Jurkat, Clone E6-1 (cell line): ENCODE measurements at regions not wholly inside any gene's neighbourhood (a gene's known extent, or its start where the extent isn't known, plus 50 kb on each side); places are given as distances from the start of the nearest gene placed in this dataset.
"Not testable (repeated sequence)": the region's sequence is repeated elsewhere in the genome, so short reads cannot be mapped to it uniquely, and the experiment has no call there.

ENCODE experiments used
- DNase-seq: peaks from one replicate; pipeline ENCODE4 v3.0.0-alpha.2; 2011; ENCODE audit warnings: low read depth, low spot score
- H3K4me3 ChIP-seq: 2 replicates; pipeline ENCODE4 v1.5.1; 2011; ENCODE audit warnings: mild to moderate bottlenecking, low read length, control low read depth, moderate library complexity

- no peak for DNase-seq
- H3K4me3 ChIP-seq, result no peak overlapping the region
These were observed 159.7 kb downstream of the SEMA6D start for GRCh38 chr15:47876986-47877385.

GRCh38 chr15:47877836-47878235 is 160.5 kb downstream of the SEMA6D start:
- DNase-seq, result no peak
- H3K4me3 ChIP-seq, result no peak overlapping the region

- no peak overlapping the region for H3K4me3 ChIP-seq
- no peak for DNase-seq
These were observed 168.6 kb downstream of the SEMA6D start for GRCh38 chr15:47885920-47886319.

DNA sequence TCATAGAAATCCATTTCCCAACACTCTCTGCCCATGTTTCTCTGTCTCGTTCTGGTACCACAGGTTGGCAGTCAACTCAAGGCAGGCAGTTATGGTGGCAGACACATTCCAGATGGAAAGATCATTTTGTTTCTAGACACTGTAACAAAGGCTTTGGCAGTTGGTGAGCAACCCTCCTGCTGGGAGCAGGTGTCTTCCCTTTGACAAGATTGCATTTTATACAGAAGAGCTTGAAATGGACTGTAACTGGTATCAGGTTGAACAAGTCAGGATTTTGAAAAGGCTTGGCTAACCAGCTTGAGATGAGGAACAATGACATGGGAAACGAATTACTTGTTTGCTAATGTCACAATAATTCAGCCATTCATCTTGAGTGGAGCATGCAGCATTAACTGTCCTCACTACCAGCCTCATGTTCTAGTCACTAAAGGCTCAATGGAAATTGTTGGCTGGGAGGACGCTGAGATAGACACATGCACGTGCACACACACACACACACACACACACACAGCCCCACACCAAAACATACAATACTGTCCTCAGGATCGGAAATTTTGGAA is 170.0 kb downstream of the SEMA6D start:
- no peak for DNase-seq
- H3K4me3 ChIP-seq, result no peak overlapping the region

DNA sequence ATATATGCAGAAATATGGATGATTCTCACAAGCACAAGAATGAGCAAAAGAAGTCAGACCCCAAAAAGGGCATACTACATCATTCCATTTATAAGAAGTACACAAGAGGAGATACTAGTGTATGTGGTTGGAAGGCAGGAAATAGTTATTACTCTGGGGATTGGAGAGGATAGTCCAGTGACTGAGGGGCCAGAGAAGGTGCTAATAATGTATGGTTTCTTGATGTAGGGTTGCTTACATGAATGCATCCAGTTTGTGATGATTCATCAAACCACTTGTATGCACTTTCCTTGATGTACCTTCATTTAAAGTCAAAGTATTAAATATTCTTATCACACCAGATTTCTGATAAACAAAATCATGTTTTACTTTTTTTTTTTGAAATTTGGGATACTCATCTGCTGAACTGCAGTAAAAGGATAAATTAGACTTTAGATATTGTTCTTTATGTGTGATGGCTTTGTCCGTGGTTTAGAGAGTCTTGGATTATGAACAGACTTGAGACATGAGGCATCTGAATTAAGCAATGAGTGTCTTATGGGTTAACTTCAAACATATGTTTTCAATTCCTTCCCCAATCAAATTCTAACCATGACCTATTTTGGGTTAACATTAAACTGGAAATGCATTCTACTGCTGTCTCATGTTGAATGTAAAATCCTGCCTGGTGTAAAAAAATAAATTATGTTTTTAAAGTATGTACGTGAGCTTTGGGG is 171.2 kb downstream of the SEMA6D start:
- DNase-seq, result no peak

DNA sequence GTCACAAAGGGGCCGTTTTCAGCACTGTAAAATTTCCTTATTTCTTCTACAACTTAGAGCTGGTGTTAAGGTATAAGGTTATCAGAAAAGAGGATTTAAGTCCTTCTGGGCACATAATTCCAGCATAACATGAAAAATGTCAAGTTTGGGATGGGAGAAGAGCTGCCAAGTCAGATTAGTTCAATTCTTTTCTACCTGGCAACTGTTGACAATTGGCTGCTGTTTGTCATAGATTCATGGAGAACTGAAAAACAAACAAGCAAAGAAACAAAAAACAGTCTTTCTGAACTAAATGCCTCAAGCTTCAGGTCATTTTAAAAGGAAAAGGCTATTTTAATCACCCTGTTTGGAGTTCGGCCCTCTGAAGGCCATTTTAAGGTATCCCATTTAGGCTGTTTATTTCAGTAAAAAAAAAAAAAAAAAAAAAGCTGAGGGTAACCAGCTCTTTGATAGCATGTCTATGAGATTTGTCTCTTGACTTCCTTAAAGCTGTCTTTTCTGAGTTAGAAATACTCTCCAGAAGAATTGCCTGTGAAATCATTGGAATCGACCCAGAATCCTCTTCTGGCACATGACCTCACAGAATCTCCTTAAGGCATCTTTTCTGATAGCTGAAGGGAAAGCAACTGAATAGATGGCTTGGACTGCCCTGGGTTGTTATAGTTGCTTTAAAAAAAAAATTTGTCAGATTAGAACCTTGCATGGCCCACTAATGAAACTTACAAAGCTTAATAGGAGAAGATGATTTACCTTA is 173.3 kb downstream of the SEMA6D start:
- no peak overlapping the region for H3K4me3 ChIP-seq
- no peak for DNase-seq

More for the DNA sequence above, 171.2 kb downstream of the SEMA6D start:
- no peak overlapping the region for H3K4me3 ChIP-seq

- DNase-seq, result no peak
These were observed 180.2 kb downstream of the SEMA6D start for GRCh38 chr15:47897525-47897924.

DNA sequence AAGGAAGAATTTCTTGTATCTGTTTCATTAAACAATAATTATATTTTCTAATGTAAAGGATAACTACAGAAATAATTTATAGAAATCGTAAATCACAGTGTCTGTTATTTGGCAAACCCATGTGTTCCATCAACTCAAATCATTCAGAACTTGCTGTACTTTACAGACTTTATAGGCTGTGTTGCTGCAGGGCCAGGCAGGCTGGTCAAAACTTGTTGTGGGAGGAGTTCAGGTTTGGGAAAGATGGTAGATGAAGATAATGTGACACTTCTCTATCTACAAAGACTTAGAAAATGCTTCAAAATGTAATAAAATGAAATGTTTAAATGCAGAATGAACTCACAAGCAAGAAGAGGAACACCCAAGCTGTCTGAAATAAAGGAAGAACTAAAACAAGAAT is 183.4 kb downstream of the SEMA6D start:
- no peak overlapping the region for H3K4me3 ChIP-seq
- DNase-seq, result no peak

More at GRCh38 chr15:47897525-47897924, 180.2 kb downstream of the SEMA6D start:
- no peak overlapping the region for H3K4me3 ChIP-seq

DNA sequence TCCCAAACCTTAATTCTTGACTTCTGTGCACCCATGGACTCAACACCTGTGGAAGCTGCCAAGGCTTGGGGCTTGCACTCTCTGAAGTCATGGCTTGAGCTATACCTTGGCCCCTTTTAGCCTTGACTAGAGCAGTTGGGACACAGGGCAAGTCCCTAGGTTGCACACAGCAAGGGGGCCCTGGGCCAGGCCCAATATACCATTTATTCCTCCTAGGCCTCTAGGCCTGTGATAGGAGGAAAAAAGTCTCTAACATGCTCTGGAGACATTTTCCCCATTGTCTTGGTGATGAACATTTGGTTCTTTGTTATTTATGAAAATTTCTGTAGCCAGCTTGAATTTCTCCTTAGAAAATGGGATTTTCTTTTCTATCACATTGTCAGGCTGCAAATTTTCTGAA is 186.1 kb downstream of the SEMA6D start:
- DNase-seq, result no peak
- H3K4me3 ChIP-seq, result no peak overlapping the region

GRCh38 chr15:47908486-47908885 is 191.2 kb downstream of the SEMA6D start:
- no peak overlapping the region for H3K4me3 ChIP-seq
- DNase-seq, result no peak

DNA sequence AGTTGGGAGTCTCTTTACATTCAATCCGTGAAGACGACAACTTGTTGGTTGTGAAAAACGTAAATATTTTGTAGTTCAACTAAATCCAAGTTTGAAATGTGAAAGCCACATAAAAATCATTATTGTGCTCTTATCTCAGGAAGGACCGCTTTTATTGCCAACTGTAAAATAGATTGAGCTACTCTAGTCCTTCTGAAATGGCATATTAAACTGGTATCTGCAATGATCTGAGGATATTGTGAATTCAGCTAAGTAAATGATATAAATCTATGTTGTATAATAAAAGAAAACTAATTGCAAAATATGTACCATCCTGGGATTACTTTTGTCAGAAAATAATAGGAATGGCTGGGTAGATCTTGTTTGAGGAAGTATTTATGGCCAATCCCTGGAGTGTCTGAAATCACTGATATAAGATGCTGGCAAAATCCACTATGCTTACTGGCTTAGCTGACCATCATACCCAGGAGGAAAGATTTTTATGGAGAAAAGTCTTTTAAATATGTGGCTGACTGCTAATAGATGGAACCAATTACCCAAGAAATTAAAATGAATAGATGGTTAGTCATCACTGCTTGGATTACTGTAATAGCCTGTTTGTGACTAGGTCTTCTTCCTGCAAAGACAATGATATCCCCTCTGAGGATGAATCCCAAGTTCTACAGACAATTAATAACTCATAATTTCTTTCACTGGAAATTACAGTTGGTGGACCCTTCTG is 191.8 kb downstream of the SEMA6D start:
- DNase-seq, result no peak
- H3K4me3 ChIP-seq, result no peak overlapping the region

DNA sequence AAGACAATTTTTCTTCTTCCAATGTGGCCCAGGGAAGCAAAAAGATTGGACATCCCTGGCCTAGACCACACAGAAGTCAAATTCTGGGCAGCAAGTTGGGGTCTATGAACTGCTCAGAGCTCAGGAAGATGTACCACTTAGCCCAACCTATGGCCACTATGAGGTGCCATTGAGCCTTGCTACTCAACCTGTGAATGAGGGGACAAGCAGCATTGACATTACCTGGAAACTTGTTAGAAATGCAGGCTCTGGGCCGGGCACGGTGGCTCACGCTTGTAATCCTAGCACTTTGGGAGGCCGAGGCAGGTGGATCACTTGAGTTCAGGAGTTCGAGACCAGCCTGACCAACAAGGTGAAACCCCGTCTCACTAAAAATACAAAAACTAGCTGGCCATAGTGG is 195.6 kb downstream of the SEMA6D start:
- DNase-seq, H3K4me3 ChIP-seq: not testable (repeated sequence)

- no peak overlapping the region for H3K4me3 ChIP-seq
- DNase-seq, result no peak
These were observed 200.6 kb downstream of the SEMA6D start for GRCh38 chr15:47917881-47918280.

- no peak for DNase-seq
These were observed 201.6 kb downstream of the SEMA6D start for GRCh38 chr15:47918877-47919276.

DNA sequence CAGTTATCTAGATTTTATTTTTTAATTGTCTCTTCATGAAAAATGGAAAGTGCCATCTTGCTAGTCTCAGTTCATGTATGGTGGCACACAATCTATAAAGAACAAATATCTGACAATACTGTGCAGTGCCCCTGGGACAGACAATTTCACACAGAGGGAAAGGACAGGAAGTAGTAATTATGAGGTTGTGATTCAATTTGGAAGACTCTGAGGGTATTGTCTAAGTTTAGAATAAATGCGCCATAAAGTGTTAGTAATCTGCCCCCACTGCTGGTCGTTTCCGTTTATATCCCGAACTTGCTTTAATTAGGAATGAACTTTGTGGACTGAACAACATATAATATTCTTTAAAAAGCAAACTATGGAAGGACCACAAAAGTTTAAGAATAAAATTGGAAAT is 196.4 kb upstream of the SLC24A5 start:
- no peak overlapping the region for H3K4me3 ChIP-seq
- DNase-seq, result no peak

More at GRCh38 chr15:47918877-47919276, 201.6 kb downstream of the SEMA6D start:
- H3K4me3 ChIP-seq, result no peak overlapping the region

GRCh38 chr15:47929138-47929803 is 191.5 kb upstream of the SLC24A5 start:
- DNase-seq, result no peak

DNA sequence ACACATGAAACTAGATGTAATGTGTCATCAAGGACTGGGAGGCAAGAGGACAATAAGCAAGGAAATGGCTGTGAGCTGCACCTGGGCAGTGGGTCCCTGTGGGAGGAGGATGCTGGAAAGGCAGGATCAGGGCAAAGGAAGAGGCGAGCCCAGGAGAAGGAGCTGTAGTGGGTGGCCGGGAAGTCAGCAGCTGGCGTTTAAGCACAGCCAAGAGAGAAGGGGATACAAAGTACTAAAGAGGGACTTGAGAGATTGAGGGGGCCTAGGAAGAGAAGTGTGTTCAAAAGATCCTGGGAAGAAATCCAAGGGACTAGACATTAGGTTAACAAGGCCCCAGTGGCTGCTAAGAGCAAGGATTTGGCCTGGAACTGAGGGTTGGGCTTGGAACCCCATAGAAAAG is 188.5 kb upstream of the SLC24A5 start:
- H3K4me3 ChIP-seq, result no peak overlapping the region
- DNase-seq, result no peak

More at GRCh38 chr15:47929138-47929803, 191.5 kb upstream of the SLC24A5 start:
- H3K4me3 ChIP-seq, result no peak overlapping the region

- DNase-seq, result no peak
These were observed 187.7 kb upstream of the SLC24A5 start for GRCh38 chr15:47932951-47933641.

DNA sequence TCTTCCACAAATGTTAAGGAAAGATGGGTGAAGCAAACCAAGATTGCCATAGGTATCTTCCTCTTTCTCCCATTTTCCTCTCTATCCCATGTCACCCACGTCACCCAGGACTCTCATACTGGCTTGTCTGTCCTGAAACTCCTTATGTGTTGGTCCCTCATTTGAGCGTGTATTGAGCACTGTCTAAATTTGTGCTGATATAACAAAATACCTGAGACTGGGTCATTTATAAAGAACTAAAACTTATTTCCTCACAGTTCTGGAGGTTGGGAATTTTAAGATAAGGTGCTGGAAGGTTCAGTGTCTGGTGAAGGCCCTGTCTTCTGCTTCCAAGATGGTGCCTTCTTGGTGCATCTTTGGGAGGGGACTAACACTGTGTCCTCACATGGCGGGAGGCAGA is 186.9 kb upstream of the SLC24A5 start:
- DNase-seq, result no peak
- no peak overlapping the region for H3K4me3 ChIP-seq

More at GRCh38 chr15:47932951-47933641, 187.7 kb upstream of the SLC24A5 start:
- no peak overlapping the region for H3K4me3 ChIP-seq
